HEK293T (cell line): ENCODE measurements at regions not wholly inside any gene's neighbourhood (a gene's known extent, or its start where the extent isn't known, plus 50 kb on each side); places are given as distances from the start of the nearest gene placed in this dataset.

Source experiments
- ARNT ChIP-seq: fragments of 450-650 bp; IDR thresholded peaks from 2 replicates; pipeline ENCODE4 v1.6.1; 2017; ENCODE audit warnings: mild to moderate bottlenecking
- BHLHE40 ChIP-seq: fragments of 450-650 bp; IDR thresholded peaks from 2 replicates; pipeline ENCODE4 v1.6.1; 2016; ENCODE audit warnings: mild to moderate bottlenecking, moderate library complexity, borderline replicate concordance

GRCh38 chr7:152492952-152493351, 57.1 kb upstream of the KMT2C start:
- TF ChIP-seq ARNT (no peak), BHLHE40 (no peak)
